Lower lobe of right lung (tissue), 2 donors: ENCODE measurements at regions not wholly inside any gene's neighbourhood (a gene's known extent, or its start where the extent isn't known, plus 50 kb on each side); places are given as distances from the start of the nearest gene placed in this dataset.

Experiments
- ATAC-seq, 2 donors: fragments of 200-7000 bp; cut with Tn5 transposase; one replicate each; pipeline ENCODE4 v1.9.1; 2020 to 2022; ENCODE audit warnings: mild to moderate bottlenecking in 2 of 2, moderate library complexity in 2 of 2
- DNase-seq: peaks from one replicate; pipeline ENCODE4 v3.0.0-alpha.2; 2020
- H3K27ac ChIP-seq: fragments of 200-600 bp; one replicate; pipeline ENCODE4 v1.8.0; 2022
- H3K27me3 ChIP-seq: fragments of 200-600 bp; one replicate; pipeline ENCODE4 v1.8.0; 2022; ENCODE audit warnings: low read depth
- H3K36me3 ChIP-seq: fragments of 200-600 bp; one replicate; pipeline ENCODE4 v1.8.0; 2022; ENCODE audit warnings: mild to moderate bottlenecking
- H3K4me1 ChIP-seq: fragments of 200-600 bp; one replicate; pipeline ENCODE4 v1.8.0; 2022
- H3K4me3 ChIP-seq: fragments of 200-600 bp; one replicate; pipeline ENCODE4 v1.8.0; 2022; ENCODE audit warnings: mild to moderate bottlenecking
- H3K9me3 ChIP-seq: fragments of 200-600 bp; one replicate; pipeline ENCODE4 v1.8.0; 2022
- intact Hi-C: fragments of 100-400 bp; cut with DNase I; formaldehyde crosslinking; loops from one replicate; pipeline ENCODE4 v1.11.0; 2022
- TF ChIP-seq, protein P1 (sequence below): fragments of 200-600 bp; IDR thresholded peaks from one replicate; pipeline ENCODE4 v1.8.0; 2022; ENCODE audit warnings: antibody characterized with exemption, mild to moderate bottlenecking
- donor health status: DM: no; HTN: yes; CAD: no; lungs with severe emphysema.

DNA sequence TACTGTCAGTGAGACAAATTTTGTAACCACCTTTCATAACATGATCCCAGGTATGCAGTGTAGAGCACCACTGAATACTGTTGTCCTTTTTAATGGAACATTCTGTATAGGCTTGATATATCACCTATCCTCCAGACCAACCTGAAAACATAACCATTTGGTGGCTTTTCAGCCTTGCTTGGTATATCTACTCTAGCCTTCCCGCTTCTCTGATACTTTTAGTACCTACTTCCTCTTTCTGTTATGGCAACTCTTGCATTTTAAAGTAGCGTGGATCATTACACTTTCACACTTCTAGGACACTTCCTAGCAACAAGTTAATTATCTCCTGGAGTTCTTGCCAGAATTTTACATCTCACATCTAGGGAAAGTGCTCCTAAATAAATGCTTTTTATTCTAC, 226.6 kb upstream of the ROBO1 start:
- H3K4me1 ChIP-seq = no peaks in the 10 kb centered on the region
- no peak for ATAC-seq
- H3K36me3 ChIP-seq = no peaks in the 10 kb centered on the region
- intact Hi-C loops = no loop called here
- no peaks in the 10 kb centered on the region for H3K27me3 ChIP-seq
- no peaks in the 10 kb centered on the region for H3K9me3 ChIP-seq
- TF ChIP-seq, protein P1, sequence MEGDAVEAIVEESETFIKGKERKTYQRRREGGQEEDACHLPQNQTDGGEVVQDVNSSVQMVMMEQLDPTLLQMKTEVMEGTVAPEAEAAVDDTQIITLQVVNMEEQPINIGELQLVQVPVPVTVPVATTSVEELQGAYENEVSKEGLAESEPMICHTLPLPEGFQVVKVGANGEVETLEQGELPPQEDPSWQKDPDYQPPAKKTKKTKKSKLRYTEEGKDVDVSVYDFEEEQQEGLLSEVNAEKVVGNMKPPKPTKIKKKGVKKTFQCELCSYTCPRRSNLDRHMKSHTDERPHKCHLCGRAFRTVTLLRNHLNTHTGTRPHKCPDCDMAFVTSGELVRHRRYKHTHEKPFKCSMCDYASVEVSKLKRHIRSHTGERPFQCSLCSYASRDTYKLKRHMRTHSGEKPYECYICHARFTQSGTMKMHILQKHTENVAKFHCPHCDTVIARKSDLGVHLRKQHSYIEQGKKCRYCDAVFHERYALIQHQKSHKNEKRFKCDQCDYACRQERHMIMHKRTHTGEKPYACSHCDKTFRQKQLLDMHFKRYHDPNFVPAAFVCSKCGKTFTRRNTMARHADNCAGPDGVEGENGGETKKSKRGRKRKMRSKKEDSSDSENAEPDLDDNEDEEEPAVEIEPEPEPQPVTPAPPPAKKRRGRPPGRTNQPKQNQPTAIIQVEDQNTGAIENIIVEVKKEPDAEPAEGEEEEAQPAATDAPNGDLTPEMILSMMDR = no peak
- H3K4me3 ChIP-seq = no peak overlapping the region
- H3K27ac ChIP-seq = no peak overlapping the region
- DNase-seq = no peak

DNA sequence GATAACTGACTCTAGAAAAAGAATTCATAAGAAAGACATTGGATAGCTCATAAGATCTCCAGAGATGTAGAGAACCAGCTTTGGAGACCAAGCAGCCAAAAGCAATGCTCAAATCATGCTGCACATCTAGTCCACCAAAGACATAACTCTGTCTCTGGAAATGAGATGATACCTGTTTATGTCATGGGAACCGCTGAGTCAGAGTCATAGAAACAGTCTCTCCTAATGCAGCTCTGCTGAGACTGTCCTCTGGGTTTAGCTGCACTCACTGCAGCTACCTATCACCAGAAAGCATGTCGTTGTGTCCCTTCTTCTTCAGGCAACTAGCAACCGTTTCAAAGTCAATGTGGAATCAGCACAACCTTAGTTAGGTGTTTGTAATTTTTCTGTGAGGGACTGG, 218.5 kb upstream of the ROBO1 start:
- ATAC-seq (no peak), DNase-seq (no peak)
- Histone ChIP-seq H3K36me3 (no peaks in the 10 kb centered on the region), H3K27ac (no peak overlapping the region), H3K9me3 (no peaks in the 10 kb centered on the region), H3K4me1 (no peaks in the 10 kb centered on the region), H3K27me3 (no peaks in the 10 kb centered on the region), H3K4me3 (no peak overlapping the region)
- TF ChIP-seq, protein P1 = no peak
- intact Hi-C loops = no loop called here

DNA sequence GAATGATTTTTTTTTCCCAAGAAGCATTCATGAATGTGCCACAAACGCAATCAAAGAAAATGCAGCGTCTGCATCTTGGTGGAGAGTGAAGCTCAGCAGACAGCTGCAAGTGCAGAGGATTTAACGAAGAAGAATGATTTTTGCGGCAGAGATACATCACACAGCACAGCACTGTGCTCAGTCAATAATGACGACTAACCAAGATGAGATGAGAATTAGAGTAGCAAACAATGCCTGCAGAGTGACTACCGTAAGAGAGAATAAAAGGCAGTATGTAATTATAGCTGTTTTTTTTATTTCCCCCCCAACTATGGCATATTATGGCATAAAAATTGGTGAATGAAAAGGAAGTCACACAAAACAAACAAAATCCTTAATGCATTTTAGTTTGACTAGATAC, 218.0 kb upstream of the ROBO1 start:
- no peak for ATAC-seq
- no peak for DNase-seq
- H3K27ac ChIP-seq = no peak overlapping the region
- intact Hi-C loops = no loop called here
- H3K4me3 ChIP-seq = no peak overlapping the region
- H3K27me3 ChIP-seq = no peaks in the 10 kb centered on the region
- no peaks in the 10 kb centered on the region for H3K9me3 ChIP-seq
- no peaks in the 10 kb centered on the region for H3K36me3 ChIP-seq
- no peaks in the 10 kb centered on the region for H3K4me1 ChIP-seq
- TF ChIP-seq, protein P1 = no peak

DNA sequence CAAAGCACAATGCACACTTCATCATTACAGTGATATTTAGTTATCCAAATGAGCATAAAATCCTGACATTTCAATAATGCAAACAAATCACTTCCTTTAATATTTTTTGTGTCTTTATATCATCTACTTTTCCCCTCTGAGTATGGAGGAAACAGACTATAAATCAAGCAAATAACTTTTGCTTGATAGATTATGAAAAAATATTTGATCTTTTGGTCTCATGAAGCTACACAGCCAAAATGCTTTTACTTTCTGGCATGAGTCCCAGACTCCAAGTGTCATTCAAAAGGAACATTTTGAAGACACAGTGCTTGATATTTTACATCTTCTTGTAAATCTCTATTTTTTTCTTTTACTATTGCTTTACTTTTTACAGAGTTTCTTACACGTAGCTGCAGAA, 215.3 kb upstream of the ROBO1 start:
- H3K4me1 ChIP-seq = no peaks in the 10 kb centered on the region
- ATAC-seq (no peak), DNase-seq (no peak)
- H3K9me3 ChIP-seq = no peaks in the 10 kb centered on the region
- H3K4me3 ChIP-seq = no peak overlapping the region
- no peaks in the 10 kb centered on the region for H3K36me3 ChIP-seq
- TF ChIP-seq, protein P1 = no peak
- intact Hi-C loops = no loop called here
- no peaks in the 10 kb centered on the region for H3K27me3 ChIP-seq
- no peak overlapping the region for H3K27ac ChIP-seq

DNA sequence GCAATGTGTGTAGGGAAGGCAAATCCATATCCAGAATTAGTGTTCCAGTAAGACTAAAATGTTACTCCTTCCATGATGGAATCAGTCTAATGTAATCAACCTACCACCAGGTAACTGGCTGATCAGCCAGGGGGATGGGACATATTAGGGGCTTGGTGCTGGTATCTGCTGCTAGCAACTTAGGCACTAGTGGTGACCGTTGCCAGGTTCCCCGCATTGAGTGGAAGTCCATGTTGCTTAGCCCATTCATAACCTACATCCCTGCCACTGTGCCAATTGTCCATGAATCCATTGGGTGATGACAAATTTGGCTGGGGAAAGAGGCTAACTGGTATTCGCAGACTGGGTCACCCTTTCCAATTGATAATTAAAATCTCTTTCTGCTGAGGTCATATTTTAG, 212.2 kb upstream of the ROBO1 start:
- intact Hi-C loops = no loop called here
- DNase-seq (no peak), ATAC-seq (no peak)
- no peaks in the 10 kb centered on the region for H3K36me3 ChIP-seq
- H3K4me1 ChIP-seq = no peaks in the 10 kb centered on the region
- H3K9me3 ChIP-seq = no peaks in the 10 kb centered on the region
- no peaks in the 10 kb centered on the region for H3K27me3 ChIP-seq
- TF ChIP-seq, protein P1 = no peak
- H3K4me3 ChIP-seq = no peak overlapping the region
- H3K27ac ChIP-seq = no peak overlapping the region

DNA sequence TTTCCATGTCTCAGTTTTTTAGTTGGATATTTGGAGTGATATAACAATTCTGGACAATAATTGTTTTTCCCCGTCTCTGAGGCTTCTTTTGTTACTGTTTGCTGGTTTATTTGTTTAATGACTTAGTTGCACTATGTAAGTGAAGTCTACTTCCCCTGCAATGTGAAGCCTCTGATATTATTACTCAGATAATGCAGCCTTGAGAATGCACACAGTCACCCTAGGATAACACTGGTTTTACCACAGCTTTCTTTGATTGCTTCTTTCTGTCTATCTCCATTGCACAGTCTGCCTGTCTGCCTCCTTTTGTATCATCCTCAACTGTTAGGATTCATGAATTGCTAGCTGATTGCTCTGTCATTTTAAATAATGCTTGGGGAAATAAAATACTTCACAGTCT, 208.7 kb upstream of the ROBO1 start:
- Histone ChIP-seq H3K36me3 (no peaks in the 10 kb centered on the region), H3K4me1 (no peaks in the 10 kb centered on the region), H3K27me3 (no peaks in the 10 kb centered on the region), H3K4me3 (no peak overlapping the region), H3K27ac (no peak overlapping the region), H3K9me3 (no peaks in the 10 kb centered on the region)
- TF ChIP-seq, protein P1 = no peak
- intact Hi-C loops = no loop called here
- ATAC-seq = no peak
- no peak for DNase-seq
